ENCODE measurements at regions not wholly inside any gene's neighbourhood (a gene's known extent, or its start where the extent isn't known, plus 50 kb on each side); places are given as distances from the start of the nearest gene placed in this dataset.

- Mint-ChIP-seq H3K27me3 (no peaks in the 10 kb centered on the region), H3K9me3 (ENCODE audit: low read depth) (no peaks in the 10 kb centered on the region), H3K36me3 (ENCODE audit: low read depth) (no peaks in the 10 kb centered on the region), H3K27ac (no peak overlapping the region), H3K4me1 (no peaks in the 10 kb centered on the region), H3K4me3 (no peak overlapping the region)
- intact Hi-C loops (cut with DNase I, micrococcal nuclease), result no loop called here
- ATAC-seq (no peak), DNase-seq (no peak)
- CTCF ChIA-PET, result no interaction called here
- POLR2A ChIA-PET, result no interaction called here
These were observed 63.8 kb upstream of the GPRC5B start for GRCh38 chr16:19948186-19949104.

GRCh38 chr16:19945934-19946333, 61.3 kb upstream of the GPRC5B start:
- Mint-ChIP-seq H3K4me1 (no peaks in the 10 kb centered on the region), H3K36me3 (ENCODE audit: low read depth) (no peaks in the 10 kb centered on the region), H3K27ac (no peak overlapping the region), H3K9me3 (ENCODE audit: low read depth) (no peaks in the 10 kb centered on the region), H3K4me3 (no peak overlapping the region), H3K27me3 (no peaks in the 10 kb centered on the region)
- POLR2A ChIA-PET, result no interaction called here
- intact Hi-C loops (cut with DNase I, micrococcal nuclease), result no loop called here
- DNase-seq, result no peak
- no peak for ATAC-seq
- CTCF ChIA-PET, result interaction anchor here (0.7 kb wide), 1 partner anchor 758 kb away, joined by 3 read pairs; no protein-coding TSS in a partner anchor

GRCh38 chr16:19940195-19940594, 55.5 kb upstream of the GPRC5B start:
- no peaks in the 10 kb centered on the region for H3K4me1 Mint-ChIP-seq
- H3K9me3 Mint-ChIP-seq (ENCODE audit: low read depth), result no peaks in the 10 kb centered on the region
- DNase-seq (no peak), ATAC-seq (no peak)
- ChIA-PET CTCF (no interaction called here), POLR2A (no interaction called here)
- no peaks in the 10 kb centered on the region for H3K36me3 Mint-ChIP-seq (ENCODE audit: low read depth)
- H3K27ac Mint-ChIP-seq, result no peak overlapping the region
- H3K4me3 Mint-ChIP-seq, result no peak overlapping the region
- intact Hi-C loops (cut with DNase I, micrococcal nuclease), result no loop called here
- H3K27me3 Mint-ChIP-seq, result peaks cover 3% of the 10 kb centered on the region

GRCh38 chr16:19939553-19939952, 54.9 kb upstream of the GPRC5B start:
- H3K4me3 Mint-ChIP-seq, result no peak overlapping the region
- POLR2A ChIA-PET, result no interaction called here
- DNase-seq (no peak), ATAC-seq (no peak)
- H3K4me1 Mint-ChIP-seq, result no peaks in the 10 kb centered on the region
- CTCF ChIA-PET, result no interaction called here
- no peaks in the 10 kb centered on the region for H3K9me3 Mint-ChIP-seq (ENCODE audit: low read depth)
- H3K27ac Mint-ChIP-seq, result no peak overlapping the region
- intact Hi-C loops (cut with DNase I, micrococcal nuclease), result no loop called here
- H3K27me3 Mint-ChIP-seq, result peaks cover 3% of the 10 kb centered on the region
- no peaks in the 10 kb centered on the region for H3K36me3 Mint-ChIP-seq (ENCODE audit: low read depth)

GRCh38 chr16:19938536-19938935, 53.9 kb upstream of the GPRC5B start:
- Mint-ChIP-seq H3K4me1 (no peaks in the 10 kb centered on the region), H3K27ac (no peak overlapping the region), H3K4me3 (no peak overlapping the region), H3K36me3 (ENCODE audit: low read depth) (no peaks in the 10 kb centered on the region), H3K27me3 (peaks cover 3% of the 10 kb centered on the region), H3K9me3 (ENCODE audit: low read depth) (no peaks in the 10 kb centered on the region)
- POLR2A ChIA-PET, result no interaction called here
- ATAC-seq, result no peak
- no peak for DNase-seq
- CTCF ChIA-PET, result interaction anchor here (1.5 kb wide), 1 partner anchor 31 kb away, joined by 3 read pairs; no protein-coding TSS in a partner anchor
- intact Hi-C loops (cut with DNase I, micrococcal nuclease), result no loop called here

- Mint-ChIP-seq H3K36me3 (ENCODE audit: low read depth) (no peaks in the 10 kb centered on the region), H3K4me3 (no peak overlapping the region), H3K4me1 (no peaks in the 10 kb centered on the region), H3K27me3 (peaks cover 3% of the 10 kb centered on the region), H3K9me3 (ENCODE audit: low read depth) (no peaks in the 10 kb centered on the region), H3K27ac (no peak overlapping the region)
- ATAC-seq, result no peak
- ChIA-PET CTCF (no interaction called here), POLR2A (no interaction called here)
- DNase-seq, result no peak
- intact Hi-C loops (cut with DNase I, micrococcal nuclease), result no loop called here
These were observed 51.8 kb upstream of the GPRC5B start for GRCh38 chr16:19936441-19936840.

GRCh38 chr16:19935694-19936093, 51.0 kb upstream of the GPRC5B start:
- ATAC-seq, result no peak
- CTCF ChIA-PET, result interaction anchor here (0.7 kb wide), 1 partner anchor 459 kb away, joined by 3 read pairs; no protein-coding TSS in a partner anchor
- no peaks in the 10 kb centered on the region for H3K9me3 Mint-ChIP-seq (ENCODE audit: low read depth)
- H3K27ac Mint-ChIP-seq, result no peak overlapping the region
- H3K4me3 Mint-ChIP-seq, result no peak overlapping the region
- intact Hi-C loops (cut with DNase I, micrococcal nuclease), result no loop called here
- H3K27me3 Mint-ChIP-seq, result peaks cover 3% of the 10 kb centered on the region
- no peak for DNase-seq
- POLR2A ChIA-PET, result no interaction called here
- no peaks in the 10 kb centered on the region for H3K36me3 Mint-ChIP-seq (ENCODE audit: low read depth)
- H3K4me1 Mint-ChIP-seq, result no peaks in the 10 kb centered on the region
